ENCODE measurements at regions not wholly inside any gene's neighbourhood (a gene's known extent, or its start where the extent isn't known, plus 50 kb on each side); places are given as distances from the start of the nearest gene placed in this dataset.

DNA sequence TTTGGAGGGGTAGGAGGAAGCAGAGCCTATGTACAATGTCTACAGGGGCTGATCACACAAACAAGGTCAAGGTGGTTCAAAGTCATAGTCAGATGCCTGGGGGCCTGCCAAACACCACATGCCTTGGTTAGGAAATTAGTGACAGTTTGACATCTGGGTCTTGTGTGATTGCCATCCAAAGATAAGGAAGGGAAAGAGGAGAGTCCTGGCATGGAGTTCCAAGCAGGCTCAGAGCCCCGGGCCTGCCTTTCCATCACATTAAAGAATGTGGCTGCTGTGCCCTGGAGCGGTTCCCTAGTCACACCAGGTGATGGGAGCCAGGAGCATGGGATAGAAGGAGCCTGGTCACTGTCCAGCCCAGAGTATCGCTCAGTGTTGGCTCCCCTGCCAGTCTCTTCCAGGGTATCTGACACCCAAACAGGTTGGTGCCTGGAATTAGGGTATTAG is 53.6 kb upstream of the BCL2L14 start:
- no peak for DNase-seq

DNA sequence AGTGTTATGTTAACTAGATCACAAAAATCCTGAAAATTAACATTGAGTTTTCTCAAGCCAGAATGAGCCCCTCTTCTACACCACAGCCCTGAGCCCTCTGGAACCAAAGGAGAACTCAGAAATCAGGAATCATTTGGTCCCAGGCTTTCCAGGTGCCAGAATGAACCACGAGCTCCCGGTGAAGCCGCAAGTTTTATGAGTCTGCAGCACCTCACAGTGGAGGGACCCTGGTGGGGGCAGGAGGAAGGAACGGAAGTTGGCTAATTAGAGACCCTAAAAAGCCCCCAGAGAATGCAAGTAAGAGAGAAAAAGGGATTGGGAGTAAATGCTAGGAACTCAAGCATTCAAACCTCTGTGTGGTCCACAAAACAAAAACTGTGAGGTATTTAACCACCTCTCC is 52.9 kb upstream of the BCL2L14 start:
- no peak for DNase-seq

DNA sequence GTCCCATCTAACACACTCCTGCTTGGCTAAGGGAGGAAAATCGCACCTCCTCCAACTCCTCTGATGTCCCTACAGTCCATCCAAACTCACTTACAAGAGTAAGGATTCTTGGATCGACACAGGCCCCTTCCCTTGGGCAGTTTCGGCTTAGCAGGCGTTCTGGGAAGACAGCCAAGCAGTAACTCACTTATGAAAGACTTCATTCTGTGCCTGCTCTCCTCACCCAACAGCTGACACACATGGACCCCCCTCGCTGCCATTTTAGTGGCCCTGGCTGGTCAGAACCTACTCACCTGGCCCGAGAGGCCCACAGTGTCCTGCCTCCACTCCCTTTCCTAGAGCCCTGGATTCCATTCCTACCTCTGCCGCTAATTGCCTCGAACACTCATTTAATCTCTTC is 52.3 kb upstream of the BCL2L14 start:
- no peak for DNase-seq

DNA sequence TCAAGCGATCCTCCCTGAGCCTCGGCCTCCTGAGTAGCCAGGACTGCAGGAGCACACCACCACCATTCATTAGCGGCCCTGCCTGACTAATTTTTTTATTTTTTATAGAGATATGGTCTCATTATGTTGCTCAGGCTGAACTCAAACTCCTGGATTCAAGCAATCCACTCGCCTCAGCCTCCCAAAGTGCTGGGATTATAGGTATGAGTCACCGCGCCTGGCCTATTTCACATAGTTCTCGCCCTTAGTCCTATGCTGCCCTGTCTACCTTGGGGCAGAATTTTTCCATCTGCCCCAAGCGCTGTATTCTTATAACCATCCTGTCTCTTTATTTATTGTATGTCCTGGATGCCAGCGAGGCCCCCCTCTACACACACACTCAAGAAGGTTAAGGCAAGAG is 50.9 kb upstream of the BCL2L14 start:
- DNase-seq: no peak

DNA sequence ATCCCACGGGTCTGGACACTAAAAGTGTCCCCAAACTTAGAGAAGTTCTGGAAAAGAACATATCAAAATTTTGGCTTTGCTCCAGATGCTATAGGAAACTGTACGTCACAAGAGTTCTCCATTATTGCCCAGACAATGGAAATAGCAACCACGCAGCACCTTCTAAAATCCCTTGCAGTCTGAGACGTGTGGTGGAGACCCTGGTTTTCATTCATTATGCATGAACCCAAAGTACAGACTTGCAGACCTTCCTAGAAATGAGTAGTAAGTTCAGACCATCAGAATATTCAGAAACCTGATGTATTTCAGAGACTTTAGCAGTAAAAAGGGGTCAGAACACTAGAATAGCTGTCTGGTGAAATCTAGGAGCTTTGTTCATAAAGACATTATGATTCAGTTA is 50.0 kb upstream of the BCL2L14 start:
- DNase-seq: no peak
